ENCODE measurements at regions not wholly inside any gene's neighbourhood (a gene's known extent, or its start where the extent isn't known, plus 50 kb on each side); places are given as distances from the start of the nearest gene placed in this dataset.

DNA sequence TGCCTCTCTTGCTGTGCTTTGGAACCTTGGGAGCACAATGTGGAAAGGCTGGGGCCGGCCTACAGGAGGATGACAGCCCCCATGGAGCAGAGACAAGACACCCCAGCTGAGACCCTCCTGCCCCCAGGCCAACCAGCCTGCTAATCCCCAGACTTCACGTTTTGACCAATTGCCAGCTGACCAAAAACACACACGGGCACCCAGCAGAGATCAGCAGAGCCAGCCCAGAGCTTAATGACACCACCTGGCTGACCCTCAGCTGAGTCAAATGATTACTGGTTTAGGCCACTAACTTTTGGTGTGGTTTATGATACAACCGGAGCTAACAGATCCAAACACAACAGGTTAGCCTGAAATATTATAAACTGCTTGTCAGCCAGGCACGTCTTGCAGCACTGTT is 111.2 kb upstream of the KIF5B start:
- no peak for DNase-seq

DNA sequence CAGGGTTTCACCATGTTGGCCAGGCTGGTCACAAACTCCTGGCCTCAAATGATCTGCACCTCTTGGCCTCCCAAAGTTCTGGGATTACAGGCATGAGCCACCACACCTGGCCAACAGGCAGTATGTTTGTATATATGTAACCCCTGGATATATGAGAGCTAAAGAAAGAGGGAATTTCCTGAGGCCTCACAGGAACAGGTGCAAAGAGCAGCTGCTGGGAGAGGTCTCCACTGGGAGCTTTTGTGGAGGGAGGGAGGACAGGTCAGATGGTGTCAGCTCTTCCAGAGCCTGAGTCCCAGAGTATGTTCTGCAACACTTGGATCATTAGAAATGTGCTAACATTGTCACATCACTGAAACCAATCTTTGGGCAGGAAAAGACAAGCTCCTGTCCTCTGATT is 110.1 kb upstream of the KIF5B start:
- no peak for DNase-seq

DNA sequence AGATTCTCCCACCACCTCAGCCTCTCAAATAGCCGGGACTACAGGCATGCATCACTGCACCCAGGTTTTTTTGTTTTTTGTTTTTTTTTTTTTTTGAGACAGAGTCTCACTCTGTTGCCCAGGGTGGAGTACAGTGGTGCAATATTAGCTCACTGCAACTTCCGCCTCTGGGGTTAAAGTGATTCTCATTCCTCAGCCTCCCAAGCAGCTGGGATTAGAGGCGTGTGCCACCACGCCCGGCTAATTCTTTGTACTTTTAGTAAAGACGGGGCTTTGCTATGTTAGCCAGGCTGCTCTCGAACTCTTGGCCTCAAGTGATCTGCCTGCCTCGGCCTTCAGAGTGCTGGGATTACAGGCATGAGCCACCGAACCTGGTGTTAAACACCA is 107.5 kb upstream of the KIF5B start:
- no peak for DNase-seq

DNA sequence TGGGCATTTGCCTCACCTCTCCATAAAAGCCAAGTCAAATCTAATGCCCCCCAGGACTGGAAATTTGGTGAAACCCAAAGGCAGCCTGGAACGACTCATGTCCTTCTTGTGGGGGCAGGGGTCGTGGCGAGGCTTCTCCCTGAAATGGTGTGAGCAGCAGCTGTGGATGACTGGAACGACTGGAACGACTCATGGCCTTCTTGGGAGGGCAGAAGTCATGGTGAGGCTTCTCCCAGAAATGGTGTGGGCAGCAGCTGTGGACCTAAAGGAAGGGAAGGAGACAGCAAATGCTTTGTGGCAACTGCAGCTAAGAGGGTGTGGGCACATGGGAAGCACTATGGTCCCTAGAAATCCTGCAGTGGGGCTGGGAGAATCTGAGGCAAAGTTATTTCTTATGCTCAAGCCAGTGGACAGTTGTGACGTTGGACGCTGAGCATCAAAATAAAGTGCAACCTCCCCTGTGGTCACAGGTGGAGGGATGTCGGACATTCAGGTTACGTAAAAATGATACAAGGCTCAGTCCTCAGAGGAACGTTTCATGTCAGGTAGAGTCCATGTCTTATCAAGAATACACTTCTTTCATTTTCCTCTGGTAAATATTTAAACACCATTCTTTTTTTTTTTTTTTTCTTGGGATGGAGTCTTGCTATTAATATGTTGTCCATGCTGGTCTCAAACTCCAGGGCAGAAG is 107.0 kb upstream of the KIF5B start:
- DNase-seq = peak; percentile 69

DNA sequence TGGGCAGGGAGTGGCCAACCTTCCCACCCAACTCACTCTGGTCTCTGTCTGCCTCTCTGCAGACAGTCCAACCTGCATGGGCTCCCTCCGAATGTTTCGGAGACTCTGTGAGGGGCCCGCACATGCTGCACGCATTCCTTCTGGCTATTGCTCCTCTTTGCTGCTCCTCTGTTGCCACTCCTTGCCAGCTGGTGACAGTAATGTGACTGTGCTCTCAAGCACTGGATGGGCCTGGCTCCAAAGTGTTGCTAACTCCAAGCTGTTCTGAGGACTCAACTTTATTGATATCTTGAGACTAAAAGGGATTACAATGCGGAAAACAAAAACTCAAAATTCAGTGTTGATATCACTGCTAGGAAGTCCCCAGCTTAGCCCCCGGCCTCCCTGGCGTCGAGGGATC is 105.4 kb upstream of the KIF5B start:
- no peak for DNase-seq

DNA sequence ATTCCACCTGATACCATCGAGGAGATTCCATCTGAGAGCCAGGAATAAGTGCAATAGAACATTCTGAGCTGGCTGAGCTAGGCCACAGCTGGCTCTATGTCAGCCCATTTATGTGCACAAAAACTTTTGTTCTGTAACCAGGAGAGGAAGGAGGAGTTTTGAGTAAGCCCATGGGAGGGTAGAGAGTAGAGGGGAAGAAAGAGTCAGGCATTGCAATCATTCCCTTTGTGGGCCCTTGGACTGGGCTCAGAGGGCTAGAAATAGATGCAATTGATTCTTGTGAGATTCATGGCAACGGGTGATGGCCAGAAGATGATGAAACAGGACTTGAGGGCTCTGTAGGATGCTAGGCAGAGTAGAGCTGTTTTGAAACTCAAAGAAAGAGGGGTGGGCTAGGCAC is 104.6 kb upstream of the KIF5B start:
- DNase-seq = no peak

DNA sequence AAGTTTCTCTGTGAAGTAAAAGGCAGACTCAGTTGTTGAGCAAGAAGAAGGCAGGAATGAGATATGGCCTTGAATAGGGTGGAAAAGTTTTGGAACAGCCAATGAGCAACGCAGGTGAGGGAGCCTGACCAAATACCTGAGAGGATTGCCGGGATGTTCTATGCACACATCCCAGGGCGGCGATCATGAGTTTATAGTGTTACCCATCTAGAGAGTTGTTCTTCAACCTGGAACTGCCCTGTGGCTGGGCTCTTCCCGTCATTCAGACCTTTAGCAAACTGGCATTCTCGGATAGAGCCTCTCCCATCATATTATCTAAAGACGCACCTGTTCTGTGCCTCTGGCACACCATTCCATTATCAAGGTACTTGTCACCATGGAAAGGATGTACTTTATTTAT is 103.0 kb upstream of the KIF5B start:
- DNase-seq = no peak

DNA sequence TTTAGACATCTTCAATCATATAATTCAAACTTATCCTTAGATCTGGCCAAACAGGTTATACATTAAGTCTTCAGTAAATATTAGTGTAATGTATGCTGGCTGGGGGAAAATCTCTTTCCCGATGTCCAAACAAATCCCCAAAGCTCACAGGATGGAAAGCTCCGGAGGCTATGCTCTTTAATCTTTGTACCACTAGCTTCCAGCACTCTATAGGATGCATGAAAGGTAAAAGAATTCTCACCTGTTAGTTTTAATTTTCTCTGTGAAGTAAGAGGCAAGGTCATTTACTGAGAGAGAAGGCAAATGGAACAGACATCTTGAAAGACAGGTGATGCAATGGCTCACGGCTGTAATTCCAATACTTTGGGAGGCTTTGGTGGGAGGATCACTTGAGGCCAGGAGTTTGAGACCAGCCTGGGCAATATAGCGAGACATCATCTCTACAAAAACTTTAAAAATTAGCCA is 99.8 kb upstream of the KIF5B start:
- no peak for DNase-seq

DNA sequence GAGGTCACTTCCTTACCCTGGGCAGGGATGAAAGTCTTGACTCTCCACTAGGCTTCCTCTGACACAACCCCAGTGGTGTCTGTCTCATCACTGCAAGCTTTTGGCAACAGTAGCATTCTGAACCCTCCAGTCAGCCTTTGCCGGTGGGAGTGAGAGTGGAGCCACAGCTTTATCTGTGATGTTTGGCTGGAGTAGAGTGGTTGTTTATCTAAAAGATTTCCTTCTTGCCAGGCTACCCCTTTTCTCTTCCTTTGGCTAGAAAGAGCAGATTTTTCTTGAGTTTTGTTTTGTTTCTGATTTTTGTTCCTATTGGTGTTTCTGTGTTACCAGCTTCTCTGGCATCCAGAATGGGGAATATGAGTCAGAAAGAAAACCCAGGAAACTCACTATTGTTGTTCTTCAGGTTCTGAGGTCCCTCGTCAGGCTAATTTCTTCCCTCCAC is 98.9 kb upstream of the KIF5B start:
- DNase-seq = no peak

DNA sequence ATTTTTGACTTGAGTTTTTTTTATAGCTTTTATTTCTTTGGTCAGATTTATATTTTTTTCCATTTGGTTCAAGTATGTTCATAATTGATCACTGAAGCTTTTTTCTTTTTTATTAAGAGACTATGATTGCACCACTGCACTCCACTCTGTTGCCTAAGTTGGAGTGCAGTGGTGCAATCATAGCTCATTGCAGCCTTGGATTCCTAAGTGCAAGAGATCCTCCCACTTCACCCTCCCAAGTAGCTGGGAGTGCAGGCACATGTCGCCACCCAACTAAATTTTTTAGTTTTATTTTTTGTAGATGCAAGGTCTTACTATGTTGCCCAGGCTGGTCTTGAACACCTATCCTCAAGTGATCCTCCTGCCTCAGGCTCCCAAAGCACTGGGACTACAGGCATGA is 97.7 kb upstream of the KIF5B start:
- no peak for DNase-seq

DNA sequence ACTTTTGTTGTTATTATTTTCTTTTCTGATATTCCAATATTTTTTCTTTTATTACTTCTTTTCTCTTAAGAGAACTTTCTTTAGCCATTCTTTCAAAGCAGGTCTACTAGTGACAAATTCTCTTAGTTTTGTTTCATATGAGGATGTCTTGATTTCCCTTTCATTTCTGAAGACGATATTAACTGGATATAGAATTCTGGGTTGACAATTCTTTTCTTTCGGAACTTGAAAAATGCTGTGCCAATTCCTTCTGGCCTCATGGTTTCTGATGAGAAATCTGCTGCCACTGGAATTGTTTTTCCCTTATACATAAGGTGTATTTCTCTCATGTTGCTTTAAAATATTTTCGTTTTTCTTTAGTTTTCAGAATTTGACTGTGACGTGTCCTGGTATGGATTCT is 97.0 kb upstream of the KIF5B start:
- DNase-seq = no peak

DNA sequence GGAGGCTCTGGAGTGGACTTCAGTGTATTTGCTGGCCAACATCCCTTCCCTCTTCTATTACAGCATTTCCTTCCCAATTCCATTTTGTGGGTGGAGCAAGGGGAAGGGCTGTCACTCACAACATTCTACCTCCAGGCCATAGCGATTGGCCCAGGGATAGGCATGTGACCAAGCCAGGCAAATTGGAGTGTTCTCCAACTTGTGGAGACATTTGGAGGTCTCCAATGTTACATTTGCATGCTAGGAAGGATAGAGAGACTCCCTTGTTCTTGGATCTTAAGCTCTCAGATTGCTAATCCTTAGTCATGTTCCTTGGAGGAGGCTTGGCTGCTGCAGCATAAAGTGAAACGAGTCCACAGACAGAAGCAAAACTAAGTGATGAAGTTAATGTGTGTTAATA is 95.6 kb upstream of the KIF5B start:
- no peak for DNase-seq

DNA sequence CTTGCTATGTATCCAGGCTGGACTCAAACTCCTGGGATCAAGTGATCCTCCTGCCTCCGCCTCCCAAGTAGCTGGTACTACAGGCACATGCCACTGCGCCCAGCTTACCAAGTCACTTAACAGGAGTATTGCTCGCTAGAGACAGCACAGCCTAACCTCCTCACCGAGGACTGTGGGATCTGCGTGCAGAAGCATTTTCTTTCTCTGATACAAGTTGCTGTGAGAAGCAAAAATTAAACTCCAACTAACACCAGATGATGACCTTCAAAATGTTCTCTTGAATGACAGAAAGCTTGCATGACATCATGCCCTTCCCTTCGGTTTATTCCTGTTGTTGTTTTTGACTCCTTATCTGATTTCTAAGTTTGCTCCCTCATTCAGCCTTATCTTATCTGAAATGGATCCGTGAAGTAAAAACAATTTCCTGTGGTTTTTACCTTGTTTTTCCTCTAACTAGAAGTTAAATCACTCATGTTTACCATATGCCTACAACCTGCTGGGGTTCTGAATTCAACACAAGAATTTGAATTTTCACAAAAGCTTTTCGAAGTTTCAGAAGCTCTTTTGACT is 94.4 kb upstream of the KIF5B start:
- DNase-seq = no peak

DNA sequence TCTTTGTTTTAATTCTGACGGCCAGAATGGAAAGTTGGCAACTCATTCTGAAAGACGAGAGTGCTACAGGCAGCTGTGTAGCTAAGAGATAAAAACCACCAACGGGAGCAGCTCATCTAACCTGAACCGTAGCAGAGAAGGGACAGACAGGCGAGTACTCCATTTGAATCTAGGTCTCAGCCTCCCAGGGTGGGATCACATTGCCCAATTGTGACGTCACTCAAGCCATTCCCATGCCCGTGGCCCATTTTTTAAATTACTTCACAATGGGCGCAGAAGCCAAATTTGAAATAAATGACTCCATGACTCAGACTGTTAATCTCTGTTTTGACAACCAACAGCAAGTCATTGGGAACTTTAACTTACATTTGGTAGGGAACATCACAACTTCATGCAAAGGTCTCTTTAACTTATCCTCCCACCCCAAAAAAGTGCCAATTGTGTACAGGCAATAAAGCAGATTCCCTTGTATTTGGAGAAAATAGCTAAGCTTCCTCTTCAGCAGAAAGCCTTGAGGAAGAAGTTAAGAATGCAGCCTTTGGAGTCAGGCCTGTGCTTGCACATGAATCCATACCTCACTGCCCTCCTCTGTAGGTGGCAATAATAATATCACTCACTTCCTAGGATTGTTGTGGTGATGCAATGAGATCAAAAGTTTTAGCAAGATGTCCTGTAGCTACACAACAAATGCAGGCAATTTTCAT is 93.2 kb upstream of the KIF5B start:
- DNase-seq = no peak

DNA sequence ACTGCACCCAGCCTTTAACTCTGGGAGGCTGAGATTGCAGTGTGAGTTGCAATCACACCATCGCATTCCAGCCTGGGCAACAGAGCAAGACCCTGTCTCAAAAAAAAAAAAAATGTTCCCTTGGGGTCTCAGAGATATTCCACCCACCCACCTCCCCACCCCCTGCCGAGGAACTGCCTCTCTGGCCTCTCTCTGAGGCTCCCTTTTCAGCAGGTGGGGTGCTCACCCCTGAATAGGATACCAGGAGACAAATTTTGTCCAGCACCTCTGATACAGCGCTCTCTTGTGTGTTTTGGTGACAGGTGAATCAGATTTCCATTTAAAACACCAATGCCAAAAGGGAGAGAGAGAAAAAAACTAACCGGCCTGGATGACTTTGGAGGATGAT is 92.6 kb upstream of the KIF5B start:
- no peak for DNase-seq

DNA sequence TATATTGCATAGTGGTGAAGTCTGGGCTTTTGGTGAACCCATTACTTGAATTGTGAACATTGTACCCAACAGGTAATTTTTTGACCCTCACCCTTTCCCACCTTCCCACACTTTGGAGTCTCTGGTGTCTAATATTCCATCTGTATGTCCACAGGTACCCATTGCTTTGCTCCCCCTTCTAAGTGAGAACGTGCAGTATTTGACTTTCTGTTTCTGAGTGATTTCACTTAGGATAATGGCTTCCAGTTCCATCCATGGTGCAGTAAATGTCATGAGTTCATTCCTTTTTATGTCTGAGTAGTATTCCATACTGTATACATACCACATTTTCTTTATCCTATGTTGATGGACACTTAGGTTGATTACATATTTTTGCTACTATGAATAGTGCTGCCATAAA is 91.5 kb upstream of the KIF5B start:
- DNase-seq = no peak

DNA sequence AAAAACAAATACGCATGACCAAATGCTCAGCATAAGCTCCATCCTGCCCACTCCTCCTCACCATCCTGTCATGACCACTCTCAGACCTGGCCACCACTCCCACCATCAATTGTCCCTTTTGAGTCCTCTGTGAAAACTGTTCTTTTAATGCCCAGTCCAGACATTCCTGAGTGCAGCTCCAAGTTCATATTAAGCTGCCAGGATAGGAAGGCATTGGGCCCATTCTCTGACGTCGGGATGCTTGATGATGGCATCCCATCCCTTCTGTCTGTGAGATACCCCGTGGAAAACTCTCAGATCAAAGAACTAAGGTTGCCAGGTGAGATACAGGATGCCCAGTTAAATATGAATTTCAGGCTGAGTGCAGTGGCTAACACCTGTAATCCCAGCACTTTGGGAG is 89.9 kb upstream of the KIF5B start:
- DNase-seq = no peak

DNA sequence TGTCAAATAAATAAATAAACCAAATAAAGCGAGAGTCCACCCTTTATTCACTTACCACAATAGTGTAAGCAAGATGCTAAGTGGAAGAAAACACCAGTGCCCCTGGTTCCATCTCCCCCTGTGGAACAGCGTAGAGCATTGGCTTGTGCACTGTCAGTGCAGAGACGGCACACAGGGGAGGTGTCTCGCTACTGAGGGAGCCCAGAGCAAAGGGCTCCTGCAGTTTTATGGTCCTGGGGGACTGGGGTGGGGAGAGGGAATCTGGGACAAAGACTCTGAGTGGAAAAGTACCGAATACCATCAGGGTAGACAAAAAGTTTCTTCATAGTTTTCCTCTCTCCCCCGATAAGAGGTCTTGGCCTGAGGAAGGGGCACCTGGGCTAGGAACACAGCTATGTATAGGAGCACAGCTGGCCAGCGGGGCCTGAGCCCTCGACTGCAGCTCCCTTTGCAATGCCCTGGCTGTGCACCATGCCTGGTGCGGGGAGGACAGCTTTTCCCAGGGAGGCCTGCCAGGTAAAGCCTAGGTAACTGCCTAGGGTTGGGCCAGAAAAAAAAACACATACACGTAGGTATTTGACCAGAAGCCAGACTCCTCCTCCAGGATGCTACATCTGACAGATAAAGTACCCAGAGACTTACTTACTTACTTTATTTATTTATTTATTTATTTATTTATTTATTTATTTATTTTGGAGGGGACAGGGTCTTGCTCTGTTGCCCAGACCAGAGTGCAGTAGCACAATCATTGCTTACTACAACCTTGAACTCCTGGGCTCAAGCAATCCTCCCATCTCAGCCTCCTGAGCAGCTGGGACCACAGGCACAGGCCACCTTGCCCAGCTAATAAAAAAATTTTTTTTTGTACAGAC is 88.8 kb upstream of the KIF5B start:
- DNase-seq = no peak

DNA sequence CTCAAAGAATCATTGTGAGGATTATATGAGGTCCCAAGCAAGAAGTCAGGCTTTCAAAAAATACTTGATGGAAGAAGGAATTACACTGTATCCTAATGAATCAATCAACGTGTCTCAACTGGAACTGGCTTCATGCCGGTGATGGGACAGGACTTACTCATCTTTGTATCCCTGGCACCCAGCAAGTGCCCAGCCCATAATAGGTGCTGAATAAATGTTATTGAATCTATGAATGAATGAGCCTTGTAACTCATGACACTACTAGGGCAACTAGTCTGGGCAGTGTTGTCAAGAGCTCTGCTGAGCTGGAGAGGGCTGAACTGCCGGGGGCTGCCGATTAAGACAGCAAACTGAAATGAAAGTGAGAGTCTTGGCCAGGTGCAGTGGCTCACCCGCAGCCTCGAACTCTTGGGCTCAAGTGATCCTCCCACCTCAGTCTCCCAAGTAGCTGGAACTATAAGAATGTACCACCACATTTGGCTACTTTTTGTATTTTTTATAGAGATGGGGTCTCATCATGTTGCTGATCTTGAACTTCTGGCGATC is 87.2 kb upstream of the KIF5B start:
- no peak for DNase-seq

DNA sequence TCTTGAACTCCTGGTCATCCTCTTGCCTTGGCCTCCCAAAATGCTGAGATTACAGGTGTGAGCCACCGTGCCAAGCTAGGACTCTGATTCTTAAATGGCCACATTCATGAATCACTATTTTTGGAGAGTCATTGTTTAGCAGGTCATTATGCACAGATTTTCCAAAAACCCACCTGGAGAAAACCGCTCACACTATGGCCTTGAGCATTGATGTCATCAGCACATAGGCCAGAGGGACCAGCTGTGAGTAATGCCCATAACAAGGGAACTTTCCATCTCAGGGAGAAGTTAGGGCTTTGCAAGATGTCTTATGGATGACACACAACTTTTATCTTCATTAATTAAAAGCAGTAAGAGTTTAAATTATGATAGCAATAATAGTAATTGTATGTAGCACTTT is 86.4 kb upstream of the KIF5B start:
- DNase-seq = no peak

DNA sequence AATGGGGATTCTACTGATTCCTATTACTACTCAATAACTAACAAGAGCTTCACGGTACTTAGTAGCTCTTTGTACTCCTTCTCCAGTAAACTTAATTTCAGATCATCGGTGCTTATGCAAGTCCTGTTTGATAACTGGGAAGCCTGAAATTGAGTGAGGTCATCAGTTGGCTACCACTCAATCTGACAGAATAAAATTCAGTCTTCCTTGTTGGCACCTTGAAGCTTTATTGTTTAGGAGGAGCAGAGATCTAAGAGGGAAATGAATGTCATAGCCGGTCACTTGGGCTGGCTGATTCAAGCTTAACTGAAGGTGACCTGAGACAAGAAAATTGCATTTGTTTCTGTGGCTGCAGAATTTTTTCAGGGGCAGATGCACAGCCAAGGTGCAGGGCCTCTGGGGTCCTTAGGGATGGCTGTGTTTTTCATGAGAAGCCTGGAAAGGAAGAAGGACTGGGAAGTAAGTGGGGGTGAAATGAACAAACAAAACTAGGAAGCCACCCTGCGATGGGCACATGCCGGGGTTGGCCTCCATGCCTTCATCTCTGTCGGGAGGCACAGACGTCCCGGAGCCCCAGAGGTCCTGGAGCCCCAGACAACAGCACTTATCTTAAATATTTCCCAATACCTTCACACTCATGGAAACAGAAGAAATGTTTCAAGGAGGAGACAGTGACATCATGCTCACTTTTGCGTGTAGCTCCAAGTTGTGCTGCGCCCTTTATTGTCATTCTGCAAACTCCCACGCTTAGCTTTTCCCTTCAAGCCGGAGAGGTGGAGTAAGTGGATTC is 85.0 kb upstream of the KIF5B start:
- DNase-seq = no peak

DNA sequence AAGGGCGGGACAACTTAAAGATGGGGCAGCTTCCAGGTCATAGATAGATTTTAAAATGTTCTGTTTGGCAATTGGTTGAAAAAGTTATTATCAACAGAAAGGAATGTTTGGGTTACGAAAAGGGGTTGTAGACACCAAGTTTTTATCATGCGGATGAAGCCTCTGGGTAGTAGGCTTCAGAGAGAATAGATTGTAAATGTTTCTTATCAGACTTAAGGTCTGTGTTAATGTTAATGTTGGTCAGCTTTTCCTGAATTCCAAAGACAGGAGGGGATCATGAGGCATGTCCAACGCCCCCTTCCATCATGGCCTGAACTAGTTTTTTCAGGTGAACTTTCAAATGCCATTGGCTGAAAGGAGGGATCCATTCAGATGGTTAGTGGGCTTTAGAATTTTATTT is 84.2 kb upstream of the KIF5B start:
- DNase-seq = no peak
